ENCODE measurements at regions not wholly inside any gene's neighbourhood (a gene's known extent, or its start where the extent isn't known, plus 50 kb on each side); places are given as distances from the start of the nearest gene placed in this dataset.

DNA sequence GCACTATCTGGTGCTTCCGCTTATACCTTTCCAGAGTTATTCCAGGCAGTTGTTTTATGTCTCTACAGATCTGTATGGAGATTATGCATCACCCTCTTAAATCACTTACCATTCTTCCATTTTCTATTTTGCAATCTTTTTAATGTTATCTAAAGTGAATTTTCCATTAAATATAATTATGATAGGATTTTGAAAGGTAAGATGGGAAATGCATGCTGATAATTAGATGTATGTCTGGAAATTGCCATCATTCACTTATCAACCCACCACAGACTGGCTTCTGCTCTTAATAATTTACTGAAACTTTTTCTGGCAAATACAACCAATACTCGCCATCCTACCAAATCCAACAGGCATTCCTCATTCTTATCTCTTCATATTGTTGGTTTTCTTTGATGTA, 227.4 kb upstream of the MC4R start:
- no peak for DNase-seq (ENCODE audit: low spot score)
- TF ChIP-seq, protein P1, sequence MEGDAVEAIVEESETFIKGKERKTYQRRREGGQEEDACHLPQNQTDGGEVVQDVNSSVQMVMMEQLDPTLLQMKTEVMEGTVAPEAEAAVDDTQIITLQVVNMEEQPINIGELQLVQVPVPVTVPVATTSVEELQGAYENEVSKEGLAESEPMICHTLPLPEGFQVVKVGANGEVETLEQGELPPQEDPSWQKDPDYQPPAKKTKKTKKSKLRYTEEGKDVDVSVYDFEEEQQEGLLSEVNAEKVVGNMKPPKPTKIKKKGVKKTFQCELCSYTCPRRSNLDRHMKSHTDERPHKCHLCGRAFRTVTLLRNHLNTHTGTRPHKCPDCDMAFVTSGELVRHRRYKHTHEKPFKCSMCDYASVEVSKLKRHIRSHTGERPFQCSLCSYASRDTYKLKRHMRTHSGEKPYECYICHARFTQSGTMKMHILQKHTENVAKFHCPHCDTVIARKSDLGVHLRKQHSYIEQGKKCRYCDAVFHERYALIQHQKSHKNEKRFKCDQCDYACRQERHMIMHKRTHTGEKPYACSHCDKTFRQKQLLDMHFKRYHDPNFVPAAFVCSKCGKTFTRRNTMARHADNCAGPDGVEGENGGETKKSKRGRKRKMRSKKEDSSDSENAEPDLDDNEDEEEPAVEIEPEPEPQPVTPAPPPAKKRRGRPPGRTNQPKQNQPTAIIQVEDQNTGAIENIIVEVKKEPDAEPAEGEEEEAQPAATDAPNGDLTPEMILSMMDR (IDR thresholded peaks at IDR 0.05; ENCODE audit: extremely low read depth, missing control alignments), result no peak

DNA sequence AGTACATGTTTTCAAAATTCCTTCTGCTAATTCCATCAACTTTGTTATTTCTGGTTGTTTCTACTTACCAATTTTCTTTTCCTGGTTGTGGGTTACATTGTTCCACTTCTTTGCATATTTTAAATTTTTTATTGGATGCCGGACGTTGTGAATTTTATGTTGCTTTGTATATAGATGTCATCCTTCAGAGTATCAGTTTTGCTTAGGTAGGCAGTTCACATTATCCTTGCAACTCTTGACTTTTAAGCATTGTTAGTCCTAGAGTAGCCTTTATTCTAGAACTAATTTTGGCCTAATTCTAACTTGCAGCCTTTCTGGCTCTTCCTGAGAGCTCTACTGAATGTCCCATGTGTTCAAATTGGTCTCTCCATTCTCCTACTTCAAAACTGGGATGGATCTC, 228.7 kb upstream of the MC4R start:
- TF ChIP-seq, protein P1 (IDR thresholded peaks at IDR 0.05; ENCODE audit: extremely low read depth, missing control alignments), result no peak
- no peak for DNase-seq (ENCODE audit: low spot score)

DNA sequence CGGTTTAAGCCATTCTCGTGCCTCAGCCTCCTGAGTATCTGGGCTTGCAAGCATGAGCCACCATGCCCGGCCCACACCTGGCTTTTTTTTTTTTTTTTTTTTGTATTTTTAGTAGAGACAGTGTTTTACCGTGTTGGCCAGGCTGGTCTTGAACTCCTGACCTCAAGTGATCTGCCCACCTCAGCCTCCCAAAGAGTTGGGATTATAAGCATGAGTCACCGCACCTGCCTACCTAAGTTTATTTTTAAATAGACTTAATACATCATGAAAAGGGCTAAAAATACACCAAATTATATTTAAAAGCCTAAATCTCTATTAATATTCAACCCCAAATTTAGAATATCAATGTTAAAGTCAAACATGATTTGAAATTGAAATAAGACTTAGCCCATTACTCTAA, 250.8 kb upstream of the MC4R start:
- no peak for DNase-seq (ENCODE audit: low spot score)
- TF ChIP-seq, protein P1 (IDR thresholded peaks at IDR 0.05; ENCODE audit: extremely low read depth, missing control alignments), result no peak

DNA sequence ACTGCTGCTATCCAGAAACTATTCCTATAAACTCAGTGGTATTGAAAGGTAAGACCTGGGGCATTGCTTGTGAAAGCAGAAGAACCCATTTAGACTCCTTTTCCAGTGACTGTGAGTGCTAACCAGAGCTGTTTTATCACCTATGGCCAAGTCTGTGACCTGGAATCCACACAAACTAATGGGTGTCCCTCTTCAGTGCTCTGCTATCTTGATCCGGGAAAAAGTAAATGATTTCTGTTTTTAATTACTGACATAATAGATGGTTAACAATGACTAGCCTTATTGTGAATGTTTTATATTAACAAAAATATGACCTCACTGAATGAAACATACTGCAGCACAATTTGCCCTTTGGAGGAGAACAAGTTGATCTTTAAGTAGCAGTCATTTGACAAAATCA, 251.6 kb upstream of the MC4R start:
- TF ChIP-seq, protein P1 (IDR thresholded peaks at IDR 0.05; ENCODE audit: extremely low read depth, missing control alignments), result no peak
- DNase-seq (ENCODE audit: low spot score), result no peak

DNA sequence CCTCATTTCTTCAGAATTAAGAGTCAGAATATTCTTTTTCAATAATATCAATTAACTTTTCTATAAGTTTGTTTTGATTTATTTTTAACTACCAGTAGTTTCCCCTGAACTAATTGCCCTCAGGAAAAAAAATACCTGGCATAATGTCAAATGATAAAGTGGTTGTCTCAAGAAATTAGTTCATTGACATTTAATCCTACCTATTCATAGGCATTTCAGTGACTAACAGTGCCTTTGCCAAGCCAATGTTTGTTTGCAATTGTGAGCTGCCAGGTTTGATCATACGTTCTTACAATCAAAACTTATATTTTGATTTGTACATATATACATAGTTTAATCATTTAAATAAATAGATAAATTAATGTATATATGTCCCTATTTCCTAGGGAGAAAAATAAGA, 267.3 kb upstream of the MC4R start:
- no peak for DNase-seq (ENCODE audit: low spot score)
- TF ChIP-seq, protein P1 (IDR thresholded peaks at IDR 0.05; ENCODE audit: extremely low read depth, missing control alignments), result no peak

DNA sequence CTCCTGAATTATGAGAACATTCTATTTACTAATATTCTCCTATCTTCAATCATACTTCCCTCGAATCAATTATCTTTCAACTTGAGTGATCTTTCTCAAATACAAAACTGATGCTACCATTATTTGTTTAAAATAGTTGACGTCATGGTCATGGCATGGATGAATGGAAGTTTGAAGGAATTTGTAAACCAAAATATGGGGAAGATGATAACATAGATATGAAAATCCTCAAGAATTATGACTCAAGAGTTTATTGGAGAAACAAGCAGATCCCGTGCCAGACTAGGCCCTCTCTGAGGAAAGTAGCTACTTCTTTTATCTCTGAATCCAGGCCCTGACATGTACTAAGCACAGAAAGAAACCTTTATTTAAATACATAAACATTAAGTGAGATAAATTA, 270.4 kb upstream of the MC4R start:
- no peak for DNase-seq (ENCODE audit: low spot score)
- TF ChIP-seq, protein P1 (IDR thresholded peaks at IDR 0.05; ENCODE audit: extremely low read depth, missing control alignments), result no peak

DNA sequence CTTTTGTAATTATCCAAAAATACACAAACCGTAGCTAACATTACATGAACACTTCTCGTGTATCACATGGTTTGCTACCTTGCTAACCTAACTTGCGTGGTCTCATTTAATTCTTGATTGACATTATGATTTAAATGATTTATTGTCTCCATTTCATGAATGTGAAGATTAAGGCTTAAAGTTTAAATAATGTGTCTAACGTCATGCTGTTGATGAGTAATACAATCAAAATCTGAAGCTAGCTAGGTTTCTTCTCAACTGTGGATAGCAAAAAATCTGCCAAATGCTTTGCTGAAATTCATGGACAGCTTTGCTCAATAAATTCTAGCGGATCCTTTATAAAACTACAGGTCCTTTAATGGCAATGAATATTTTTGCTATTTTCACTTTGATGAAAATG, 274.1 kb upstream of the MC4R start:
- DNase-seq (ENCODE audit: low spot score), result no peak
- TF ChIP-seq, protein P1 (IDR thresholded peaks at IDR 0.05; ENCODE audit: extremely low read depth, missing control alignments), result no peak

Measured in GM20000 (cell line).